Subcutaneous abdominal adipose tissue (tissue), 5 donors: ENCODE measurements at regions not wholly inside any gene's neighbourhood (a gene's known extent, or its start where the extent isn't known, plus 50 kb on each side); places are given as distances from the start of the nearest gene placed in this dataset.

Experiments
- H3K27ac ChIP-seq: one replicate; pipeline ENCODE4 v1.7.0; 2013; ENCODE audit warnings: low read depth, mild to moderate bottlenecking, inconsistent platforms, low read length, moderate library complexity
- H3K27me3 ChIP-seq, 5 donors: one replicate each; pipeline ENCODE4 v1.7.0; 2013; ENCODE audit warnings: low read length in 5 of 5, inconsistent platforms in 1 of 5; ENCODE audit not compliant: control insufficient read depth in 5 of 5, insufficient read depth in 4 of 5
- H3K36me3 ChIP-seq, 5 donors: one replicate each; pipeline ENCODE4 v1.7.0; 2013; ENCODE audit warnings: low read length in 5 of 5; ENCODE audit not compliant: control insufficient read depth in 5 of 5, insufficient read depth in 5 of 5
- H3K4me1 ChIP-seq, 5 donors: one replicate each; pipeline ENCODE4 v1.7.0; 2013; ENCODE audit warnings: low read length in 5 of 5, mild to moderate bottlenecking in 3 of 5, moderate library complexity in 1 of 5; ENCODE audit not compliant: control insufficient read depth in 5 of 5, insufficient read depth in 5 of 5
- H3K4me3 ChIP-seq, 5 donors: one replicate each; pipeline ENCODE4 v1.7.0; 2013; ENCODE audit warnings: low read length in 5 of 5, low read depth in 1 of 5
- H3K9ac ChIP-seq, 5 donors: one replicate each; pipeline ENCODE4 v1.7.0; 2013; ENCODE audit warnings: low read length in 5 of 5, mild to moderate bottlenecking in 4 of 5, moderate library complexity in 3 of 5
- H3K9me3 ChIP-seq, 5 donors: one replicate each; pipeline ENCODE4 v1.7.0; 2013; ENCODE audit warnings: low read length in 5 of 5; ENCODE audit not compliant: control insufficient read depth in 5 of 5
- donor health status: healthy.
- donor health status: healthy.
- donor health status: healthy.
- donor health status: healthy.
- donor health status: healthy.

DNA sequence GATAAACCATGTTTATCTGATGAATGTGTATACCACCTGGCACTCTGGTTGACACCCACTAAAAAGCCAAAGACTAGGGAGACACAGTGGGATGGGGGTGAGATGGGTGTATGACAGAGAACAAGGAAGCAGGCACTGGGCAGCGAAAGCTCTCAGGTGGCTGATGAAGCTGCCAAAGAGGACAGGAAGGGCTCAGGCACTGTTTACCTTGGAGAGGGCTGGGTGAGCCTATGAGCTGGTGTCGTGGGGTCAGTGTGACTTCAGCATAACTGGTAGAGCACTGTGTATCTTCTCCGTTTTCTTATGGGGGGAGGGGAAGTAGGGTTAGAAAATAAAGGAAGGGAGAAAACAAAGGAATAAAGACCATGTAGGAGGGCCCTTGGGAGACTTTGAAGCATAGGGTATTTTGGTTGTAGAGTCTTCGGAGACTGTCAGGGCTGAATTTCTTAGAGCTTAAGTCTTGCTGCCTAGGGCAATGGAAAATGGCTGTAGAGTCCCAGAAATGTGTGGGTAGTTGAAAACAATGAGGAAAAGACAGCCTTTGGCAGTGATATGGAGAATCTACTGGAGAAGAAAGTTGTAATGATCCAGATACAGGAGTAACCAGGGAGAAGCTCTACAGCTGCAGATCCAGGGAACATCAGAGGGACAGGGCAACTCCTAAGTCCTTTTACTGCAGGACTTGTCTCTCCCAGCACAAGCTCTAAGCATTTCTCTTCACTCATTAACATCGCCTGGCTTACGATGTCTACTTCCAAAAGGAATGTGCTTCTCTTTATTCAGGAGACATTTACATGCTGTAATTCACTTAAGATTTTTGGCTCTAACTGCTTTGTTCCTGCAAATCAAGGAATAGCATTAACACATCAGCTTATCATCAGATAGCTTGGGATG lies 120.0 kb downstream of the AQP4 start:
- H3K4me3 ChIP-seq = peak overlapping the region in 1 of 5 donors; percentile 54
- no peaks in the 10 kb centered on the region for H3K27me3 ChIP-seq
- no peaks in the 10 kb centered on the region for H3K36me3 ChIP-seq
- peaks cover 0 to 9% (median 8%) of the 10 kb centered on the region in 5 donors for H3K4me1 ChIP-seq
- no peaks in the 10 kb centered on the region for H3K9me3 ChIP-seq
- no peak overlapping the region for H3K9ac ChIP-seq
- no peak overlapping the region for H3K27ac ChIP-seq

DNA sequence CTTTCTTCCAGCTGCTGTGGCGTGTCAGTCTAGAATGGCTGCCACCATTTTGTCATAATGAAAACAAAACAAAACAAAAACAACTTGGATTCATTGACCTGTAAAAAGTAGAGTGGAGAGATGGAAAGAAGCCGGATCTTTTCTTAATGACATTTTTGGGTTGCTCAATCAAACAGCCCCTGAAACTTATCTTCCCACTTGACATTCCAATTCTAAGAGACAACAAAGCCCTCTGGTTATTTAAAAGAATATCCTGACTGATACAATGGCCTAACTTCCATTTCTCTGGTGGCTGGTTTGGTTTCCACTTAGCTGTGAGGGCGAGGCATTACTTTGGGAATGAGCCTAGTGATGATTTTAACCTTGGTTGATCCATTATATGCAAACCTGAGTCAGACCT lies 123.7 kb downstream of the AQP4 start:
- Histone ChIP-seq H3K27me3 (no peaks in the 10 kb centered on the region), H3K4me3 (no peak overlapping the region), H3K9me3 (no peaks in the 10 kb centered on the region), H3K4me1 (peaks cover 0 to 7% (median 6%) of the 10 kb centered on the region in 5 donors), H3K9ac (no peak overlapping the region), H3K27ac (no peak overlapping the region), H3K36me3 (no peaks in the 10 kb centered on the region)

DNA sequence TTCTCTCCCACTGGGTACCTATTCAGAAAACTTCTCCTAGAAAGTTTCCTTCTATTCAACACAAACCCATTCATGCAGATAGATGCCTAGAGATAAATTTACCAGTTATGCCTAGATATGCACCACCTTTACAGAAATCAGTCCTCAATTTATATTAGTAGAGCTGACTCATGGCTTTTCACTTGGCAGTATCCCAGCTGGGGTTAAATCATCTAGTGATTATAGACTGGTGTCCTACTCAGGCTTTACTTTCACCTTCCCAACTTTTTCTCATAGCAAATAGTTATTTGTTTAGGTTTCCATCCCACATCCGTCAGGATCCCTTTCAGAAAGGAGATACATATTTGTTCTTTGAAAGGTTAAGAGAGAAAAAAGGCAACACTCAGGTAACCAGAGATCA lies 124.5 kb downstream of the AQP4 start:
- Histone ChIP-seq H3K27ac (no peak overlapping the region), H3K27me3 (no peaks in the 10 kb centered on the region), H3K9ac (no peak overlapping the region), H3K4me3 (no peak overlapping the region), H3K4me1 (no peaks in the 10 kb centered on the region), H3K9me3 (no peaks in the 10 kb centered on the region), H3K36me3 (no peaks in the 10 kb centered on the region)

DNA sequence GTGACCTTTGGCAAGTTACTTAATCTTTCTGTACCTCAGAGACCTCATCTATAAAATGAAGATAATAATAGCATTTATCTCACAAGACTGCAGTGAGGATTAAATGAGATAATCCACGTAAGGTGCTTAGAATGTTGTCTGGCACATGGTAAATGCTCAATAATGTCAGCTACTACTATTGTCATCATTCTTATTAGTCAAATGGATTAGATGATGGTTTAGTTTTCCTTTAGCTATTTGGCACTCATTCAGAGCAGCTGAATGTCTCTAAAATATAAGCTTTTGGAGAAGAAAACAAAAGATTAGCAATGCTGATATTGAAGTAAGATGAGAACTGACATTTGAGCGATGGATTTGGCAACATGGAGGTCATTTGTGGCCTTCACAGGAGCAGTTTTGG lies 125.1 kb downstream of the AQP4 start:
- H3K27ac ChIP-seq = no peak overlapping the region
- H3K4me1 ChIP-seq = no peaks in the 10 kb centered on the region
- H3K36me3 ChIP-seq = no peaks in the 10 kb centered on the region
- no peak overlapping the region for H3K4me3 ChIP-seq
- H3K9ac ChIP-seq = no peak overlapping the region
- H3K9me3 ChIP-seq = no peaks in the 10 kb centered on the region
- H3K27me3 ChIP-seq = no peaks in the 10 kb centered on the region

DNA sequence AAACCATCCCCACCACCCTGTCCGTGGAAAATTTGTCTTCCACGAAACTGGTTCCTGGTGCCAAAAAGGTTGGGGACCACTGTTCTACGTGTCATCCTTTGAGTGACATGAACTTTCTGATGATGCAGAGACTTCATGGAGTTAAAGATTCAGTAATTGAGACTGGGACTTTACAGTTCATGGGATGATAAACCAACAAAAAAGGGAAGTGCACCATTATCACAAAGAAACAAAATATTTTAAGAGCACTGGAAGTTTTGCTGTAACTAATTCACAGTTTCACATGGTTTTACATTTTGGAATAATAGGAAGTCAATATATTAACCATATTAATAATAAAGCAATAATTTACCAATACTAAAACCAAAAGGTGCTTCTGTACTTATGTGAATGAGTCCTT lies 126.8 kb downstream of the AQP4 start:
- Histone ChIP-seq H3K9ac (no peak overlapping the region), H3K27ac (no peak overlapping the region), H3K4me3 (no peak overlapping the region), H3K9me3 (no peaks in the 10 kb centered on the region), H3K4me1 (no peaks in the 10 kb centered on the region), H3K27me3 (no peaks in the 10 kb centered on the region), H3K36me3 (no peaks in the 10 kb centered on the region)

DNA sequence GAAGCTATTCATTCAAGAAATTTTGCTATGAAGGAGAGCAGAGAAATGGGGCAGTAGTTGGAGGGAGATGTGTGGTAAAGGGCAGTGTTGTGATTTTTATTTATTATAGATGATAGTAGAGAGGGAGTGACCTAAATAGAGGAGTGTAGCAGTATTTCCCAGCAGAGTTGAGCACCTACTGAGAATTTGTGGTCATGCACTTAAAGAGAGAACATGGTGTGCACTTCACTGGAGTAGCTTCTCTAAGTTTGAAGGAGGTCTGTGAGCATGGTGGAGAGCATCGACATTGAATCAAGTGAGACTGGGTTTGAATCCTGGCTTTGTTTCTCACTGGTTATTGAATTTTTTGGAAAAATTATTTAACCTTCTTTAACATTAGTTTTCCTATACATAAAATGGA lies 129.2 kb downstream of the AQP4 start:
- Histone ChIP-seq H3K27me3 (no peaks in the 10 kb centered on the region), H3K4me3 (no peak overlapping the region), H3K27ac (no peak overlapping the region), H3K9ac (no peak overlapping the region), H3K9me3 (no peaks in the 10 kb centered on the region), H3K4me1 (no peaks in the 10 kb centered on the region), H3K36me3 (no peaks in the 10 kb centered on the region)

DNA sequence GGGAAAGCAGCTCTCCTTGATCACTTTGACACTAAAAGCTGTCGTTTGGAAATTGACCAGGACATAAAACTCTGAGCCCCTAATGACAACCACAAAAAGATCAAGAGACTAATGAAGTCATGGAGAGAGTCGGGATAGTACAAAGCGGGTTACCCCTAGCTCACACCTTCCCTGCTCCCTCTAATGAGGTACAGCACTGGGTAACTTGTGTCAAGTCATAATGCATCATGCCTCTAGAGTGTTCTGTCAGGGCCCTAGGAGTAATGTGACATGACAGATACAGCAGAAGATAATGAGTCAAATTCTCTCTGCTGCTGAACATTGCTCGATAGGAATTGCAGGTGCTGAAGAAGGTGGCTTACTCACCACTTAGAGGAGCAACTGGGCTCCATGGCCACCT lies 130.7 kb downstream of the AQP4 start:
- no peak overlapping the region for H3K9ac ChIP-seq
- H3K9me3 ChIP-seq = no peaks in the 10 kb centered on the region
- no peak overlapping the region for H3K27ac ChIP-seq
- H3K36me3 ChIP-seq = no peaks in the 10 kb centered on the region
- no peaks in the 10 kb centered on the region for H3K27me3 ChIP-seq
- H3K4me3 ChIP-seq = no peak overlapping the region
- H3K4me1 ChIP-seq = no peaks in the 10 kb centered on the region

DNA sequence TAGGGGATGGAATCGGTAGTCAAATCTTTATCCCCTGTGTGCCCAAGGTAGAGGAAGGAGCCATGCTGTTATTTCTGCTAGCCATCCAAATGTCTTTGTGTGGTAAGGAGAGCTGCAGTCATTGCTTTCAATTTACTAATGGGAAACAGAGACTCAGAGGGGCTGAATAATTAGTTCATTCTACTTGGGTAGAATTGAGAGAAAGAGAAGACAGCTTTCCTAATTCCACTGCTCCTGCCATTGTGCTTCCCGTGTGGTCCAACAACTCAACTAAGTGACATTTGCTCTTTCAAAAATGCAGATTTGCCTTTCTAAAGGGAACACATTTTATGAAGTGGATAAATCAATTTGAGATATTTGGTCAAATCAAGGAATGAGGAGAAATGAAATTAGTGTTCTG lies 136.1 kb downstream of the AQP4 start:
- H3K4me3 ChIP-seq = no peak overlapping the region

DNA sequence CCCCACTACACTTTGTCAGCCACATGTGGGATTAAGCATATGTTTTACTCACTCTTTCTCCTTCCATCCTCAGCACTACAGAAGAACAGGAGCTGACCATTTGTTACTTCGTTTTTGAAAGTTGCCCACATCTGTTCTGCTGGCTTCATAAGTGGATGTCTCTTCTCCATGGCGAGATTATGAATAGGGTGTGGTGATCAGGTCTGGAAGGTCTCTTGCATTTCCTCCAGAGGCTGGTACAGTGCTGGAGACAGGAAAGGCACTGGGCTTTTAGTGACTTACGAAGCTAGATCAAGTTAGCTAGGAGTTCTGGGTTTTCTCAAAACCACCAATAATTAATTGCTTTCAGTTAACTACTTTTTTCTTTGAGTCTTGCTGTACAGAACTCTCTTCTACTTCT lies 136.5 kb downstream of the AQP4 start:
- no peaks in the 10 kb centered on the region for H3K4me1 ChIP-seq
- no peak overlapping the region for H3K4me3 ChIP-seq
- no peaks in the 10 kb centered on the region for H3K27me3 ChIP-seq
- no peak overlapping the region for H3K9ac ChIP-seq
- no peak overlapping the region for H3K27ac ChIP-seq
- H3K36me3 ChIP-seq = no peaks in the 10 kb centered on the region
- H3K9me3 ChIP-seq = no peaks in the 10 kb centered on the region

More for the DNA sequence above, 136.1 kb downstream of the AQP4 start:
- no peaks in the 10 kb centered on the region for H3K27me3 ChIP-seq
- no peaks in the 10 kb centered on the region for H3K4me1 ChIP-seq
- no peaks in the 10 kb centered on the region for H3K36me3 ChIP-seq
- H3K9me3 ChIP-seq = no peaks in the 10 kb centered on the region
- no peak overlapping the region for H3K9ac ChIP-seq
- H3K27ac ChIP-seq = no peak overlapping the region

DNA sequence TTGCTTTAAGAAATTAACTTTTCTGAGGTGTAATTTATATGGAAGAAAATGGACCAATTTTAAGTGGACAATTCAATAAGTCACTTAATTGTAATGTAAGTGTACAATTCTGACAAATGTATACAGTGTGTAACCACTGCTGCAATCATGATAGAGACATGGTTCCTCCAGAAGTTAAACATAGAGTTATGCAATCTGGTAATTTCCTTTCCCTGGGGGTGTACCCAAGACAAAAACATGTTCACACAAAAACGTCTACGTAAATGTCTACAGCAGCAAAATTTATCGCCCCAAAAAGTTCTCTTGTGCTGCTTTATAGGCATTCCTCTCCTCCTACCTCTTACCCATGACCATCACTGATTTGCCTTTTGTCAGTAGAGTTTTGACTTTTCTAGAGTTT lies 141.5 kb downstream of the AQP4 start:
- H3K27ac ChIP-seq = no peak overlapping the region
- H3K36me3 ChIP-seq = no peaks in the 10 kb centered on the region
- H3K9ac ChIP-seq = no peak overlapping the region
- no peak overlapping the region for H3K4me3 ChIP-seq
- no peaks in the 10 kb centered on the region for H3K27me3 ChIP-seq
- no peaks in the 10 kb centered on the region for H3K9me3 ChIP-seq
- H3K4me1 ChIP-seq = no peaks in the 10 kb centered on the region
